SK-N-MC (cell line): ENCODE measurements at regions not wholly inside any gene's neighbourhood (a gene's known extent, or its start where the extent isn't known, plus 50 kb on each side); places are given as distances from the start of the nearest gene placed in this dataset.

Source experiments
- DNase-seq: peaks from one replicate; pipeline ENCODE4 v3.0.0-alpha.2; 2011; ENCODE audit warnings: low read depth, low spot score
- H3K27ac ChIP-seq: fragments of 200-600 bp; sonication (generic); 2 replicates; pipeline ENCODE4 v1.5.1; 2016; ENCODE audit warnings: mixed run types
- H3K36me3 ChIP-seq: fragments of 200-600 bp; sonication (generic); 2 replicates; pipeline ENCODE4 v1.6.1; 2017; ENCODE audit warnings: antibody characterized with exemption, low read length, mixed read lengths; ENCODE audit not compliant: insufficient read depth
- H3K4me3 ChIP-seq: fragments of 200-600 bp; sonication (generic); 2 replicates; pipeline ENCODE4 v1.5.1; 2016
- H3K9ac ChIP-seq: fragments of 200-600 bp; sonication (generic); 2 replicates; pipeline ENCODE4 v1.8.0; 2017; ENCODE audit warnings: mixed run types, mixed read lengths; ENCODE audit not compliant: insufficient read length
- H3K9me3 ChIP-seq: fragments of 200-600 bp; sonication (generic); 2 replicates; pipeline ENCODE4 v1.6.1; 2017; ENCODE audit warnings: low read depth, mild to moderate bottlenecking, antibody characterized with exemption, low read length, moderate library complexity, mixed read lengths
- EZH2 ChIP-seq: fragments of 200-600 bp; sonication (generic); IDR thresholded peaks from one replicate; pipeline ENCODE4 v1.6.1; 2017; ENCODE audit warnings: antibody characterized with exemption
- FOXP2 ChIP-seq: optimal IDR thresholded peaks from 2 replicates; pipeline ENCODE3; 2011; ENCODE audit warnings: mild to moderate bottlenecking, moderate library complexity; ENCODE audit not compliant: insufficient read depth; ENCODE audit errors: extremely low read length, control extremely low read depth
- POLR2AphosphoS5 ChIP-seq: IDR thresholded peaks from 2 replicates; pipeline ENCODE4 v1.6.1; 2012; ENCODE audit warnings: mild to moderate bottlenecking, low read depth, low read length, borderline replicate concordance

DNA sequence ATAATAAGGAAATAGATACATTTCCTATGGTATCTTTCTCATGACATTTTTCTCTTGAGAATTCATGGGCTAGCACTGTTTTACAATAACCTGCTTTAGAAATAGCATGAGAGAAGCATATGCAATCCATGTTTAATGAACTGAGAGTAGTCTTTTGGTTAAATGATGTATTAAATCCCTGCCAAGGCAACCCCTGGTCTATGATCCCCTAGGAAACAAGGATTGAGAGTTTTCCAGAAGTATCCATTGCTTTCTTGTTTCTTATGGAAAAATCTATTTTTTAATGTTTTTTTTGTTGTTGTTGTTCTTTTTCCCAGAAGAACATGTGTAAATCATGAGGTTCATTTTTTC lies 390.5 kb upstream of the HSF2 start:
- no peaks in the 10 kb centered on the region for H3K36me3 ChIP-seq
- H3K9ac ChIP-seq: no peak overlapping the region
- H3K27ac ChIP-seq: 0 out of 2 replicates have a peak overlapping the region, but pooled peaks have one; percentile 7
- no peak for TF ChIP-seq FOXP2
- no peak for DNase-seq
- no peak overlapping the region for H3K4me3 ChIP-seq
- H3K9me3 ChIP-seq: no peaks in the 10 kb centered on the region

DNA sequence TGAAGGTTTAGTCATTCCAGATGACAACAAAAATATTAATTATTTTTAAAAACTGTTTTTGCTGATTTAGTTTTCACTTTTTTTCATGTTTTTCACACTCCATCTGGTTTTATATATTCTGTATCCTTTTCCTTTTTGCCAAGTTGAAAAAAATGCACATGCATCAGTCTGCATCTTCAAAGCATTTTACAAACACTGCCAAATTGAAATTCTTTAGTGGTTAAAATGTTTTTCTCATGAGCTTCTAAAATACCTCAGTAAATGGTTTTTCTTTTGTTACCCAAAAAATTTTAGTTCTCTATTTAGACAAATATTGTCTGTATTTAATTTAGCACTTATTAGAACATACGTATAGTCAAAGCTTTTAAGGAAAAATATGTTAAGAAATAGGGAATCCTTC lies 386.9 kb upstream of the HSF2 start:
- H3K4me3 ChIP-seq: no peak overlapping the region
- H3K27ac ChIP-seq: peak overlapping the region; percentile 26; the same call in 1 of the 2 replicates
- H3K36me3 ChIP-seq: no peaks in the 10 kb centered on the region
- no peak overlapping the region for H3K9ac ChIP-seq
- no peaks in the 10 kb centered on the region for H3K9me3 ChIP-seq
- DNase-seq: no peak
- TF ChIP-seq POLR2AphosphoS5: no peak
- TF ChIP-seq EZH2: no peak
- TF ChIP-seq FOXP2: no peak

DNA sequence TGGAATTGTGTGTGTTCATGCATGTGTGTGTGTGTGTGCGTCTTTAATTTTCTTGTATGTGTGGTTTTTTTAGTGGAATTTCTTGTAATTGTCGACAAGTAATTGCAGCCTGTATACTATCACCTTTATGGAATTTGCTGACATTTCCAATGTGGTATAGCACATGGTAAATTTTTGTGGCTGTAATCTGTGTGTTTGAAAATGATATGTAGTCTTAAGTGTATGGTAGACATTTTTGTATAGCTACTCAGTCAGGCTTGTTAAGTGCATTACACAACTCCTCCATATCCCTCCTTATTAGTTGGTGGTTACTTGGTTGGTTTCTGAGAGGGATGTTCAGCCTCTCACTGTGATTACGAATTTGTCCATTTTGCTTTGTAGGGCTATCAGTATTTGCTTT lies 384.5 kb upstream of the HSF2 start:
- H3K4me3 ChIP-seq: no peak overlapping the region

DNA sequence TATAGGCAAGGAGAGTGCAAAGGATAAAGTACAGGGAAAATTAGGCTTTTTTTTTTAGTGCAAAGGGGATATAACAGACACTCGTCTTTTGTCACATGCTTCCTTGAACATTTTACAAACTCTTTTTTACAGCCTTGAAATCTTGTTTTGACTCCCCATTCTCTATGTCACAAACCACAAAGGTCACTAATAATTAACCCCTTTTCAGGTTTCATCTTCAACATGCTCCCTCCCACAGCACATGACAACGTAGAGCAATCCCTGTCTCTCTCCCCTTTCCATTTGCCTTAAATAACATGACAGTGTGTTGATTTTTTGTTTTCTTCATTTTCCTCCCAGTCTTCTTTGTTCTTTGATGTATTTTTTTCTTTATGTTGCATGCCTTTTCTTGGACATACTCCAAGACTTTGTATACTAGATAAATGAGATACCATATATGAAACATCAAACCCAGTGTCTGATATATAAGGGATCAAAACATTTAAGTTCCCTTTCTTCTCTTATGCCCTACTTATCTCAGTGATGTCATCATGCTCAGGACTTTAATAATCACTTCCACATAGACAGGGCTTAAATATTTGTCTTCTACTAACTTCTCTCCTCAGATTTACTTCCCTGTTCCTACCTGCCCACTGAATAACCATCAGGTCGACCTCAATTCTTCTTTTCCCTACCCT lies 378.7 kb upstream of the HSF2 start:
- Histone ChIP-seq H3K27ac (no peak overlapping the region), H3K9ac (no peak overlapping the region), H3K4me3 (no peak overlapping the region), H3K36me3 (no peaks in the 10 kb centered on the region), H3K9me3 (no peaks in the 10 kb centered on the region)
- no peak for TF ChIP-seq POLR2AphosphoS5
- no peak for TF ChIP-seq EZH2
- TF ChIP-seq FOXP2: no peak
- no peak for DNase-seq

More for the DNA sequence above, 384.5 kb upstream of the HSF2 start:
- H3K36me3 ChIP-seq: no peaks in the 10 kb centered on the region
- no peak for DNase-seq
- no peaks in the 10 kb centered on the region for H3K9me3 ChIP-seq
- no peak overlapping the region for H3K27ac ChIP-seq
- TF ChIP-seq POLR2AphosphoS5 (no peak), FOXP2 (no peak), EZH2 (no peak)
- H3K9ac ChIP-seq: no peak overlapping the region

DNA sequence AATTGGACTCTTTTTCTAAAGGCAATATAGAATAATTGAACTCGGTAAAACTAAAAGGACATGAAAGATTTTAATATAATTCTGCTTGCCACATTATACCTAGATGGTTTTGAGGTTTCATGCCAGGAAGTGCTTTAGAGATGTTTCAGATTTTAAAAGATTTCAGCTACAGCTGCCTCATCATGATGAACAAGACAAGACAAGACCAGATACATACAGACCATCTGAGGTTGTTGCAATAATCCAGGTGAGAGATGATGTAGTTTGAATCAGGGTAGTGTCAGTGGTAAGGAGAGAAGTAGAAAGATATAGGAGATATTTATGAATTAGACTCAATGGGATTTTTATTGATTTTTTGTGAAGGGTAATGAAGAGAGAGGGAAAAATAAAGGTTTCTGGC lies 374.3 kb upstream of the HSF2 start:
- Histone ChIP-seq H3K9ac (no peak overlapping the region), H3K9me3 (no peaks in the 10 kb centered on the region), H3K4me3 (no peak overlapping the region), H3K27ac (no peak overlapping the region), H3K36me3 (no peaks in the 10 kb centered on the region)
- DNase-seq: no peak
- TF ChIP-seq POLR2AphosphoS5: no peak
- TF ChIP-seq EZH2: no peak
- no peak for TF ChIP-seq FOXP2

DNA sequence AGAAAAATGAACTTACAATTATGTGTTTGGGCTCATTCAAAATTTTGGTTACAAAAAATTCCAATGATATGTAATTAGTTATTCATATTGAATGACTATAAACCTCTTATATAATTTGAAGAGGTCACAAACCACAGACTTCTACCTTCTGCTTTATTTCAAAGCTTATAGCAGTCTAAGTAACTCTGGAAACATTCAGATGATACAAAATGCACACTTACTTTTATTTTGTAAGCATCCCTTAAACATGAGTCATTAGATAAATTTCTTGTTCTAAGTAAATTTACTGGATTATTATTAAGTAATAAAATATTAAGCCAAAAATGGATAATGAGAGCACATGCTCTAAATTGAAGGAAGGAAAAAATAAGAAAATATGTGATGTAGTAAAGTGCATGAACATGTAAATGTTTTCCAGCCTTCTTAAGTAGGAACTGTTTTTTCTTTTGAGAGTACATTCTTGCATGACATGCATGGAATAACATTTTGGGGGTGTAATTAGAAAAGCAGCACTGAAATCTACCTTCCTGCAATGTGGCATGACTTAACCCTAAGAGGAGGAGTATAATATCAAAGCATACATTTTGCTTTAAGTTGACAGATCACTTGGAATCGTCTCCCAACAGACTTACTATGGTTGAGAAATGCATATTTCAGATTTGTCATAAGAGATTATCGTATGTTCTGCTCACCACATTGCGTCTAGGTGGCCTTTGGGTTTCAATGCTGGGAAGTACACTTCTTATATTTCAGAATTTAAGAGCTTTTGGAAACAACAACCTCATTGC lies 372.7 kb upstream of the HSF2 start:
- H3K4me3 ChIP-seq: no peak overlapping the region
- no peak for TF ChIP-seq POLR2AphosphoS5
- no peak for TF ChIP-seq EZH2
- no peak for TF ChIP-seq FOXP2
- DNase-seq: no peak

DNA sequence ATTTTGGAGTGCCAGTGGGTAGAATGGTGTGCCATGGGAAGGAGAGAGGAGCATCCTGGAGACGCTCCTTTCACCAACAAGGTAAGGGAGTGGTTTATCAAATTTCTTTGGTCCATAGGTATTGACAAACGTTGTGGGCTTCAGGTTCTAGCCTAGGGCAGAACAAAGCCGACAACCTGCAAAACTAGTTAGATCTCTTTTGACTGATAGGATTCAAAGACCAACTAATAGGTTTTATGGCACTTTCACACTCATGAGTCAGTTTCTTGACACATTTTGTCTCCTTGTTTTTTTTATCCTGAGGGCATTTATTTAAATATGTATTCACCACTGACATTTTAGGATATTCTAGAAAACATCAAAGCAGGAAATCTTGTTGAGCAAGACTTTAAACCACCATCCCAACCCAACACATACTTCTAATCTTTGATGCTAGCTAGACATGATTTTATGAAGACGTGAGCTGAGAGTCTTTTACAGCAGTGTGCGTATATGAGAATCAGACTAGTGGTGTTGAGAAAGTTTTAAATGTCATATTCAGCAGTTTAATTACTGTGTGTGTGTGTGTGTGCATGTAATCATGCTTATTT lies 370.4 kb upstream of the HSF2 start:
- no peaks in the 10 kb centered on the region for H3K9me3 ChIP-seq
- TF ChIP-seq FOXP2 (no peak), POLR2AphosphoS5 (no peak), EZH2 (no peak)
- DNase-seq: no peak

More for the DNA sequence above, 372.7 kb upstream of the HSF2 start:
- H3K9ac ChIP-seq: no peak overlapping the region
- H3K27ac ChIP-seq: no peak overlapping the region
- H3K36me3 ChIP-seq: no peaks in the 10 kb centered on the region
- H3K9me3 ChIP-seq: no peaks in the 10 kb centered on the region

DNA sequence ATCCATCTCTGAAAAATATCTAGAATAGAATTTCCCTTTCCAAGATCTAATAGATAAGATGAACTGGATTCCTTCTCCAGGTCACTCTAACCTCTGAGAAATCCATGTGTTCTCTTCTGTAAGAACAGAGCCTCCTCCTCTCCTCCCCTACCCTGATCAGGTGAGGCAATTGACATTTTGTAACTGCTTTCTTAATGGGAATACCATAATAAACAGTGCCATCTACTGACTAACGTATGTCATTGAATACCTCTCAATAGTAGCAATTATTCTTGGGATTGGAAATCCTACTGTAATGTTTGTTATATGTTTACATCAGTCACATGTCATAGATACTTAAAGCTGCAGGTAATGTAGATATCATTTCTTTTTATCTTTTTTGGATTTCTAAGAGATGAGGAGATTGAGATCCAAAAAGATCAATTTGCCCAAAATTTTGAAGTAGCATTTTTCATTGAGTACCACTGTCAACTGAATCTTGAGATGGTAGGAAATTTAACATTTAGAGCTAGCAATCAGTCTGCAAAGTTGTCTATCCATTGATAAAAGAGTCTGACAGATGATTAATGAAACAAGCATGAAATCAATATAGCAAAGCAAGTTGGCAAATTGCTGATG lies 365.8 kb upstream of the HSF2 start:
- Histone ChIP-seq H3K36me3 (peaks cover under 1% of the 10 kb centered on the region; the same call in 1 of the 2 replicates), H3K4me3 (no peak overlapping the region), H3K9ac (no peak overlapping the region), H3K9me3 (no peaks in the 10 kb centered on the region), H3K27ac (peak overlapping the region; percentile 62)
- no peak for TF ChIP-seq FOXP2
- TF ChIP-seq POLR2AphosphoS5: no peak
- TF ChIP-seq EZH2: no peak
- DNase-seq: no peak

More for the DNA sequence above, 370.4 kb upstream of the HSF2 start:
- H3K36me3 ChIP-seq: no peaks in the 10 kb centered on the region
- no peak overlapping the region for H3K27ac ChIP-seq
- H3K4me3 ChIP-seq: no peak overlapping the region
- no peak overlapping the region for H3K9ac ChIP-seq
